Muscle of arm (tissue), 1 donor: ENCODE measurements at regions not wholly inside any gene's neighbourhood (a gene's known extent, or its start where the extent isn't known, plus 50 kb on each side); places are given as distances from the start of the nearest gene placed in this dataset.
"Not testable (repeated sequence)": the region's sequence is repeated elsewhere in the genome, so short reads cannot be mapped to it uniquely, and the experiment has no call there.

Experiments
- DNase-seq: peaks from one replicate; pipeline ENCODE4 v3.0.0-alpha.2; 2013

GRCh38 chr19:29154163-29154562 lies 58.8 kb downstream of the UQCRFS1 start:
- no peak for DNase-seq

DNA sequence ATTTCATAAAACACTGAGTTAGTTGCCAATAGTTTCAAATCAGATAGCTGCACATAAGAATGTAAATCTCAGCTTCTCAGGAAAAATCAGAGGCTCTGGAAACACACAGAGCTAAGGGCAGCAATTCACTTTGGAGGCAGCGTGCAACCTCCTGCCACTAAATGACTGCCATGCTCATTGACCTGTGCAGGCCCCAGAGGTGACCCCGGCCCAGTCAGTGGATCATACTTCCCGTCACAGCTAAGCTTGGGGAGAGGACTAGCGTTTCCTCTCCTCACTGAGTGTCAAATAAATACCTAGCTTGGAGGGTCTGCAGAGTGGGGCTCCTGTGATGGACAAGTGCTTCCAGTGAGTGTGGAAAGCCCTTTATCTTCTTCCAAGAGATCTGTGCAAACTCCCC lies 67.2 kb downstream of the UQCRFS1 start:
- DNase-seq: no peak

DNA sequence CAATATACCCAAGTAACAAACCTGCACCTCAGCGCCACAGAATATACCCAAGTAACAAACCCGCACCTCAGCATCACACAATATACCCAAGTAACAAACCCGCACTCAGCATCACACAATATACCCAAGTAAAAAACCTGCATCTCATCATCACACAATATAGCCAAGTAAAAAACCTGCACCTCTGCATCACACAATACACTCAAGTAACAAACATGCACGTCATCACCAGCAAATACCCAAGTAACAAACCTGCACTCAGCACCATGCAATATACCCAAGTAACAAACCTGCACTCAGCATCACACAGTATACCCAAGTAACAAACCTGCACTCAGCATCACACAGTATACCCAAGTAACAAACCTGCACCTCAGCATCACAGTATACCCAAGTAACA lies 69.8 kb downstream of the UQCRFS1 start:
- no peak for DNase-seq

- no peak for DNase-seq
Measured at GRCh38 chr19:29139227-29139626, 73.7 kb downstream of the UQCRFS1 start.

DNA sequence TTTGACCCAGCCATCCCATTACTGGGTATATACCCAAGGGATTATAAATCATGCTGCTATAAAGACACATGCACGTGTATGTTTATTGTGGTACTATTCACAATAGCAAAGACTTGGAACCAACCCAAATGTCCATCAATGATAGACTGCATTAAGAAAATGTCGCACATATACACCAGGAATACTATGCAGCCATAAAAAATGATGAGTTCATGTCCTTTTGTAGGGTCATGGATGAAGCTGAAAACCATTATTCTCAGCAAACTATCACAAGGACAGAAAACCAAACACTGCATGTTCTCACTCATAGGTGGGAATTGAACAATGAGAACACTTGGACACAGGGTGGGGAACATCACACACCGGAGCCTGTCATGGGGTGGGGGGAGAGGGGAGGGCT lies 74.7 kb downstream of the UQCRFS1 start:
- not testable (repeated sequence) for DNase-seq

GRCh38 chr19:29131456-29131855 lies 81.5 kb downstream of the UQCRFS1 start:
- no peak for DNase-seq

- no peak for DNase-seq
Measured at GRCh38 chr19:29129148-29129547, 83.8 kb downstream of the UQCRFS1 start.

- DNase-seq: no peak
Measured at GRCh38 chr19:29128203-29128602, 84.7 kb downstream of the UQCRFS1 start.

- no peak for DNase-seq
Measured at GRCh38 chr19:29122185-29122584, 90.8 kb downstream of the UQCRFS1 start.

DNA sequence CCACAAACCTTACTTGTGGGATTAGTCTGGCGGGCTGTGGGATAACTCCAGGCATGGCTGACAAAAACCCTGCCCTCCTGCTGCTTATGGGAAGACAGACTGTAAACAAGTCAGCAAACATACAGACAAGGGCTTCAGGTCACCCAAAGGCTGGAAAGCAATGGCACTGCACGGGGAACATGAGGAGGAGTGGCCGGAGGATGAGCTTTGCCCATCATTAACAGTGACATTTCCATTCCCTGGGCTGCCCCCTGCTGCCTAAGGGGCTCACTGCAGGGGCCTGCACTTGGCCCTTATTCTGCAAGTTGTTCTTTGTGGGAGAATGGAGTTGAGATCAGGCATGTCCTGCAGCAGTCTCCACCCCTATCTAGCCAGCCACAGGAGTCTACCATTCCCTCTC lies 91.3 kb downstream of the UQCRFS1 start:
- no peak for DNase-seq

DNA sequence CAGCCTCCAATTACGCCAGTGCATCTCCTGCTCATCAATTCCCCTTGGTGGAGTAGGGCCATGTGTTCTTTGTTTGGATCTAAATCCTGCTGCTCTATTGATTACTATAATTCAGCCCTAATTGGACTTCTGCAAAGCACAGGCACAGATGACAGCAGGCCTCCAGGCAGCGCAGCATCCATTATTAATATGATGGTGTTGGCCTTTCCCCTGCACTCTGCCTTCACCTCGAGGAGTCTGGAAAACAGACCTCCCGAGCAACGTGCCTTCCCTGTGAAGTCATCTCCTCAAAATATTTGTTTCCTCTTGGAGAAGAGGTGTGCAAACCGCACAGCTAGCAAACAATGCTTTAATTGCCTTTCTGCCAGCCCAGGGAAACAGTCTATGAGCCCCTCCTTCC lies 92.5 kb downstream of the UQCRFS1 start:
- no peak for DNase-seq

DNA sequence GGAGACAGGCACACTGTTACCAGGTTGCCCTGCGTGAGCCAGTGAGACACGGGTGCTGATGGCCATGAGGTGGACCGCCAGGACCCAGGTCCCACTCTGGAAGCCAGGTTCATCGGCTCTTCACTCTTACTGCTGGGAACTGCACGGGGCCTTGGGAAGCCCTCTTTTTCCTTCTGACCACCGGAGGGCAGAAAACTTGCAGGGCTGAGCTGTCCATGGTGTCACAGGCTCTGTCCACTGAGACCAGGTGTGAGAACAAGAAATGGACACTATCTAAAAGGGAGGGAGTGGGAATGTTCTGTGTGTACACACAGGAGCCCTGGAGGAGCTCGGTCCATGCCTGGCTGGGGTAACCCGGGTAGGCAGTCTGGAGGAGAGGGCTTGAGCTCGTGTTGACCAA lies 93.4 kb downstream of the UQCRFS1 start:
- peak; percentile 3 for DNase-seq

DNA sequence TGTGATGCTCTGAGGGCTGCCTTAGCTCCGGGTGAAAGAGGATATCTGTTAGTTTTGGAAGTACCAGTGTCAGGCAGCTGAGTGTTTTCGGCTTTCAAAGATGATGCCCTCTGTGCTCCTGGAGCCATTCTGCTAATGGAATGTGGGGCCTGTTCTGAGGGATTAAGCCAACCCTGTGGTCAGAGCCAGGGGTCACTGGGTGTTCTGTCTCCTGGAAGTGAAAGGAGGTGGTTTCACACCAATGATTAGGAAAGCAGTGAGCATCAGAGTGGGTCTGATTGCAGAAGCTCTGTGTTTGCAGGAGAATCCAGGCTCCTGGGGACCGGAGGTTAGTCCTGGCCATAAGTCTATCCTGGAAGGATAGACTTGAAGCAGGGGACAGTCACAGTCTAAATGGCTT lies 94.6 kb downstream of the UQCRFS1 start:
- no peak for DNase-seq

DNA sequence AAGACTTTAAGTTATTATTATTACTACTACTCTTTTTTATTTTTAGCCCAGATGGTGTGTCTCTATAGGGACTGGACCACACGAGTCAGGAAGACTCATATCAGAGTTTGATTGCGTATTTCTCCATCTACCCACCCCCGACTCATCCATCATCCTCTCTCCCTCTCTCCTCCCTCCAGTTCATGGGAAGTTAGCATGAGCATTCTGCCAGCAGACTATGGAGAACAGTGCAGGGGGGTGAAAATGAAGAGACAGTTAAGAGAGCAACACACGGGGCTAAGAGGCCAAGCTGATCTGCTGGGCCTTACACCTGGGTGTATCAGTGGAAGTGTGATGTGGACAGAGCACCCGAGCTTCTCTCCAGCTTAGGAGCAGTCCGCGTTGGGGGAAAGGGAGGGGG lies 95.0 kb downstream of the UQCRFS1 start:
- no peak for DNase-seq

DNA sequence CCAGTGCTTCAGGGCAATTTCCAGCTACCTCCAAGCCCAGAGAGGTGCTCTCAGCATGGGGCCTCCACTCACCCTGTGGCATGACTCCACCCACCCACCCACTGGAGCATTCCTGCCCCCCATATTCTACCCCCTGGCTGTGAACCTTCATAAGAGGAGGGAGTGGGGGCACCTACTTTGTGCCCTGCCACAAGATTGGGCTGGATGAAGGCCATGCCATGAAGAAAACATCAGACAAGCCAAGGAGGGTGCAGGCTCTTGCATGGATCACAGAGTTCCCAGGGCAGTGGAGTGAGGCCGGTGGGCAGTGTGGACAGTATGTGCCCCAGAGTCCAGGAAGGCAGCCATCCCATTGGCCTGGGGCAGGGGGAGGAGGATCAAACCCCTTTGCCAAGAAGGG lies 97.8 kb downstream of the UQCRFS1 start:
- no peak for DNase-seq

DNA sequence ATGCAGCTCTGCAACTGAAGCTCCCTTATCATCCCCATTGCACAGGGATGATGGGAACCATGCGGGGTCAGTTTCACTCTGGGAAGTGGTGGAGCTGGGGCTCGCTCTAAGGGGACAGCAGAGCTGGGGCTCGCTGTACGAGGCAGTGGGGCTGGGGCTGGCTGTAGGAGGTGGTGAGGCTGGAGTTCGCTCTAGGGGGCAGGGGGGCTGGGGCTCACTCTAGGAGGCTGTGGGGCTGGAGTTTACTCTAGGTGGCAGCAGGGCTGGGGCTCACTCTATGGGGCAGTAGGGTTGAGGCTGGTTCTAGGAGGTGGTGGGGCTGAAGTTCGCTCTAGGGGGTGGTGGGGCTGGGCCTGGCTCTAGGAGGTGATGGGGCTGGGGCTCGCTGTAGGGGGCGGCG lies 99.1 kb downstream of the UQCRFS1 start:
- DNase-seq: no peak

- no peak for DNase-seq
Measured at GRCh38 chr19:29111576-29111975, 101.4 kb downstream of the UQCRFS1 start.

DNA sequence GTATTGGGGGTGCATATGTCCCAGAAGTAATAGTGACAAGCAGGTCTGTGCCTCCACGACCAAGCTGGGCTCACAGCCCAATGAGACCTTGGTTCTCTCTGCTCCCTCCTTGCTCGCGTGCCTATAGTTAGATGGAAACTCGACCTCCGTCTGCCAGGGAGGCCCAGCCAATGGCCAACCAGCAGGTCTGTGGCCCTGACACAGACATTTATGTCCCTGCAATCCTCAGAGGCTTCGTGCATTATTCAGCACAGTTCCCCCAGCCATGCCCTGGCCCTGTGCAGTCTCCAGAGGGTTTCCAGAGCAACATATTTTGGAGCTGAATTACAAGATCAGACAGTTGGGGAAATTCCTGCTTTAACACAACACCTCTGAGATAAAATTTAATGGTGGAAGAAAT lies 105.1 kb downstream of the UQCRFS1 start:
- no peak for DNase-seq

- DNase-seq: no peak
Measured at GRCh38 chr19:29106346-29106885, 106.5 kb downstream of the UQCRFS1 start.

GRCh38 chr19:29105629-29106292 lies 107.2 kb downstream of the UQCRFS1 start:
- DNase-seq: no peak

DNA sequence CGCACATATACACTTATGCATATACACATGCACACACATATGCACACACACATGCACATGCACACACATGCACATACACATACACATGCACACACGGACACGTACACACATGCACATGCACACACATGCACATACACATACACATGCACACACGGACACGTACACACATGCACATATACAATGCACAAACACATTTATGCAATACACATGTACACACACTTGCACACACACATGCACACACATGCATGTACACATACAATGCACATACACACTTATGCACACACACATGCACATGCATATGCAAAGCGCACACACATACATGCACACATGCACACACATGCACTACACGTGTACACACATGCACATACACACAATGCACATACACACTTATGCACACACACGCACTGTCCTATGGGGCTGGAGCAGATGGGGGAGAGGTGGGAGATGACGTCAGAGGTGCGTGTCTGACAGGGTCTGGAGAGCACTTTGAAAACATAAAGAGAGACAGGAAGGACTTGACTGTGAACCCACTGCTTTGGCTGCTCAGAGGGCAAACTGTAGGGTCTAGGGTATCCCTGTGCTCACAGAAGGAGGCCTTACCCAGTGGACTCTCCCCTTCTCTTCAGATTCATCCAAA lies 108.2 kb downstream of the UQCRFS1 start:
- DNase-seq: no peak

DNA sequence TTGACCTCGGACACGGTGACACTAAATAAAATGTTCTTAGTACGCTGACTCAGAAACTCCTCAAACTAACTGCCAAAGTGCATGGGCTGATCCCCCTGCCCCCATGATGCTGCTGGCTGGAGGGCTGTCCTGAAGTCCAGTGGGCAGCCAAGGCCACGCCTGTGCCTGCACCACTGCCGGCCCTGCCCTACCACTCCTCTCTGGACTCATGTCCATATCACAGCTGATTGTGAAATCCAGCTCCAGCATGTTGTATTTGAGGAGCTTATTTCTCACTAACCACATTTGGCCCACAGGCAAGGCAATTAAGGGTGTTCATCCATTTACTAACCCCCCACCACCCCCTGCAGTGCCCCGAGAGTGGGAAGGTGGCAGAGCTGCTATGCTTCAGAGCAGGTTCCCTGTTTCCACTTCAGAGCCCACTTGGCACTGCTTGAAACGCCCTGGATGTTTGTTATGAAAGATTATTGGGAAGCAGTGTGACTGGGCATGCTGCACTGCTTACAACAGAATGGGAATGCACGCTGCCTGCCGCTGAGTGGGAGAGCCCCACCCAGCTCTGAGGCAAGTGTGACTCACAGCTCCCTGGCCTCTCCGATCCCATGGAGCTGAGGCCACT lies 114.0 kb downstream of the UQCRFS1 start:
- DNase-seq: no peak

DNA sequence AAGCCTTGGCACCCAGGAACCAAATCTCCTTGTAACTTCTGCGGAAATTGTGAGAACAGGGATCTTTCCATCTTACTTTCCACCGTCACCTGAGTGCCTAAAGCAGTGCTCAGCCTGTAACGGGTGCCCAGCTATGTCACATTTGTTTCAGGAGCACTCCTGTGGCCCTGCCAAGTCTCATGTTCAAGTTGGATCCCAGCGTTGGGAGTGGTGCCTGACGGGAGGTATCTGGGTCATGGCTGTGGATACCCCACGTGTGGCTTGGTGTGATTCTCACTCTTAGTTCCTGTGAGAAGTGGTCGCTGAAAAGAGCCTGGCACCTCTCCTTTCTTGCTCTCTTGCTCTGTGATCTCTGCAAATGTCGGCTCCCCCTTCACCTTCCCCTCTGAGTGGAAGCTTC lies 114.9 kb downstream of the UQCRFS1 start:
- DNase-seq: no peak
